IgD-negative memory B cell (primary cell): ENCODE measurements at regions not wholly inside any gene's neighbourhood (a gene's known extent, or its start where the extent isn't known, plus 50 kb on each side); places are given as distances from the start of the nearest gene placed in this dataset.
"Not testable (repeated sequence)": the region's sequence is repeated elsewhere in the genome, so short reads cannot be mapped to it uniquely, and the experiment has no call there.

Experiments used
- H3K27ac Mint-ChIP-seq, 3 donors: one replicate each; pipeline ENCODE4 v1.8.0; 2020 to 2022; ENCODE audit warnings: mild to moderate bottlenecking in 3 of 3, mixed read lengths in 3 of 3, moderate library complexity in 1 of 3
- H3K27me3 Mint-ChIP-seq: one replicate; pipeline ENCODE4 v1.8.0; 2021; ENCODE audit warnings: mixed read lengths
- H3K36me3 Mint-ChIP-seq: one replicate; pipeline ENCODE4 v1.8.0; 2020; ENCODE audit warnings: mild to moderate bottlenecking, mixed read lengths
- H3K4me1 Mint-ChIP-seq, 3 donors: one replicate each; pipeline ENCODE4 v1.8.0; 2020 to 2022; ENCODE audit warnings: mixed read lengths in 3 of 3, mild to moderate bottlenecking in 1 of 3
- H3K4me3 Mint-ChIP-seq, 4 donors: one replicate each; pipeline ENCODE4 v1.8.0; 2020 to 2022; ENCODE audit warnings: mild to moderate bottlenecking in 4 of 4, mixed read lengths in 4 of 4, moderate library complexity in 3 of 4
- H3K9me3 Mint-ChIP-seq, 3 donors: one replicate each; pipeline ENCODE4 v1.8.0; 2020 to 2021; ENCODE audit warnings: mixed read lengths in 3 of 3, mild to moderate bottlenecking in 1 of 3

GRCh38 chr1:149677359-149677758 is 93.7 kb downstream of the PPIAL4C start:
- H3K9me3 Mint-ChIP-seq, H3K4me1 Mint-ChIP-seq, H3K27me3 Mint-ChIP-seq, H3K36me3 Mint-ChIP-seq, H3K27ac Mint-ChIP-seq, H3K4me3 Mint-ChIP-seq: not testable (repeated sequence)

- not testable (repeated sequence) for H3K4me1 Mint-ChIP-seq, H3K9me3 Mint-ChIP-seq, H3K27me3 Mint-ChIP-seq, H3K36me3 Mint-ChIP-seq, H3K4me3 Mint-ChIP-seq, H3K27ac Mint-ChIP-seq
Measured at GRCh38 chr1:149686593-149687238, 95.8 kb upstream of the FCGR1A start.

DNA sequence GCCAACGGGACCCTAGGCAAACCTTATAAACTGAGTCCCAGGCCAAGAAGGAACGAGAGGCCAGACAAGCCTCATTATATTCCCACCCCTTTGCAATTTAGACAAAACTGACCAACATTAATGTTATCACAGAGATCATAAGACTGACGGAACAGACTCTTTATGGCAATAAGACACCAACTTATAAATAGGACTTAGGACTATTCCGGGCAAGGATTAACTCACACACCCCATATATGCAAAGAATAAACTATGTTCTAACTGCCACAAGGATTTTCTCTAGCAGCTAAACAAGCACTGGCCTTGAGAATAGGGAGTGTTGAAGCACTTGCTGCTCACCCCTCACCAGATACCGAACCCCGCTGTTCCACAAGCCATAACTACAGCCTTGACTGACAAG is 91.1 kb upstream of the FCGR1A start:
- H3K9me3 Mint-ChIP-seq, H3K4me1 Mint-ChIP-seq, H3K4me3 Mint-ChIP-seq, H3K27ac Mint-ChIP-seq, H3K27me3 Mint-ChIP-seq, H3K36me3 Mint-ChIP-seq: not testable (repeated sequence)

GRCh38 chr1:149692804-149693539 is 89.5 kb upstream of the FCGR1A start:
- not testable (repeated sequence) for H3K36me3 Mint-ChIP-seq, H3K27me3 Mint-ChIP-seq, H3K27ac Mint-ChIP-seq, H3K9me3 Mint-ChIP-seq, H3K4me3 Mint-ChIP-seq, H3K4me1 Mint-ChIP-seq

DNA sequence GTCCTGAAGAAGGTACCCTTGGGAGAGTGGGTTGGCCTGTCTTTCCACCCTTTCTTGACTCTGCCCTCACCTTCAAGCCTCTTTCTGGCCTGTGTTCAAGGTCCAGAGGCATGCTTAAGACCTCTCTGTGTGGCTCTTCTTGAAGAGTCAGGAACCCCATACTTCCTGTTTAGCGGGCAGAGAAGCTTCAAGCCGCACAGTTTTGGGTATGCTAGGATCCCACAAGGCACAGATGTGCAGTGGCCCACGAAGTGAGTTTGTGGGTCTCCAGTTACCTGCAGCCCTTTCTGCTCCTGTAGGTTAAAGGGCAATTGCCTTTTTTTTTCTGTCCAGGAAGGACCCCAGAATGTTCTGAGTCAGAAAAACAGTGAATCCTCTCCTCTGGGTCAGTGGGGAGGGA is 87.4 kb upstream of the FCGR1A start:
- not testable (repeated sequence) for H3K36me3 Mint-ChIP-seq, H3K4me1 Mint-ChIP-seq, H3K9me3 Mint-ChIP-seq, H3K27ac Mint-ChIP-seq, H3K4me3 Mint-ChIP-seq, H3K27me3 Mint-ChIP-seq

GRCh38 chr1:149700220-149700619 is 82.3 kb upstream of the FCGR1A start:
- not testable (repeated sequence) for H3K4me1 Mint-ChIP-seq, H3K9me3 Mint-ChIP-seq, H3K36me3 Mint-ChIP-seq, H3K27me3 Mint-ChIP-seq, H3K27ac Mint-ChIP-seq, H3K4me3 Mint-ChIP-seq

- not testable (repeated sequence) for H3K9me3 Mint-ChIP-seq, H3K27me3 Mint-ChIP-seq, H3K27ac Mint-ChIP-seq, H3K4me3 Mint-ChIP-seq, H3K36me3 Mint-ChIP-seq, H3K4me1 Mint-ChIP-seq
Measured at GRCh38 chr1:149700677-149701567, 81.6 kb upstream of the FCGR1A start.

- H3K36me3 Mint-ChIP-seq, H3K9me3 Mint-ChIP-seq, H3K27me3 Mint-ChIP-seq, H3K4me1 Mint-ChIP-seq: not testable (repeated sequence)
- Mint-ChIP-seq H3K27ac (peak overlapping the region; percentile 92 to 100 (median 99)), H3K4me3 (peak overlapping the region; percentile 83 to 100 (median 88))
Measured at GRCh38 chr1:149708192-149708853, 74.2 kb upstream of the FCGR1A start.

- not testable (repeated sequence) for H3K36me3 Mint-ChIP-seq, H3K27me3 Mint-ChIP-seq
Measured at GRCh38 chr1:149711651-149712050, 70.8 kb upstream of the FCGR1A start.

GRCh38 chr1:149712154-149712927 is 70.2 kb upstream of the FCGR1A start:
- H3K27ac Mint-ChIP-seq, result peak overlapping the region; percentile 89 to 97 (median 96)

More at GRCh38 chr1:149711651-149712050, 70.8 kb upstream of the FCGR1A start:
- not testable (repeated sequence) for H3K9me3 Mint-ChIP-seq, H3K4me1 Mint-ChIP-seq, H3K27ac Mint-ChIP-seq, H3K4me3 Mint-ChIP-seq

DNA sequence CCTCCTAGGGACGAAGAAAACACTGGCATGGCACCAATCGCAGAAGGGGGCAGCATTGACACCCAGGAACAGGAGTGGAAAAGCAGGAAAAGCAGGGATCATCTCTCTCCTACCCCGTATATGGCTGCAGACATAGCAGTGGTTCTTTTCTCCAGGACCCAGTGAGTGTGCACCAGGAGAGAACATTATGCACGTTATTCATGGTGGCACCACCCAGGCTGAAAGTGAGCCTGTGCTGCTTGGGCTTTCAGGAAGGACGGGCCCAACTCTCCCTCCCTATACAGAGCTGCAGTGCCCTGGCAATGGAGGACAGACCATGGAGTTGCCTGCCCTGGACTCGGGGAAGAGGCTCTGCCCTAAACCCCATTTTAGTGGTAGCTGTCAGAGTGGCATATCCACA is 69.0 kb upstream of the FCGR1A start:
- H3K4me3 Mint-ChIP-seq, H3K27ac Mint-ChIP-seq, H3K27me3 Mint-ChIP-seq, H3K9me3 Mint-ChIP-seq, H3K36me3 Mint-ChIP-seq, H3K4me1 Mint-ChIP-seq: not testable (repeated sequence)

More at GRCh38 chr1:149712154-149712927, 70.2 kb upstream of the FCGR1A start:
- H3K36me3 Mint-ChIP-seq, H3K27me3 Mint-ChIP-seq, H3K9me3 Mint-ChIP-seq, H3K4me1 Mint-ChIP-seq: not testable (repeated sequence)
- H3K4me3 Mint-ChIP-seq, result peak overlapping the region; percentile 59 to 84 (median 77)

DNA sequence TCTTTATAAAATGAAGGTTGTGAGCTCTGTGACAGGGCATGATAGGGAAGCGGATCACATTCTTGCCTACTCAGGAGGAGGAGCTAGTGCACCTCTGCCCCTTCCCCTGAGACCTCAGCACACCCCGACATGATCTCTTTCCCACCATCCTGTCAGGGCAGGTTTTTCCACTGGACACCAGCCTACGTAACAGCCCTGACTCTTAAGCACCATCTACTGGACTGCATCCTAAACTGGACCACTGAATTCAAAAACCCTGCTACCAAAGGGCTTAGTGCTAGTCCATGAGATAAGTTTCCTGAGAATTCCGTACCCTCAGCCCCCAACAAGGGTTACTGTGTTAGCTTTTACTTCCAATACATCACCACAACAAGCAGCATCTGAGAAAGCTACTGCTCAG is 68.5 kb upstream of the FCGR1A start:
- H3K27ac Mint-ChIP-seq, H3K4me3 Mint-ChIP-seq, H3K27me3 Mint-ChIP-seq, H3K9me3 Mint-ChIP-seq, H3K36me3 Mint-ChIP-seq, H3K4me1 Mint-ChIP-seq: not testable (repeated sequence)

DNA sequence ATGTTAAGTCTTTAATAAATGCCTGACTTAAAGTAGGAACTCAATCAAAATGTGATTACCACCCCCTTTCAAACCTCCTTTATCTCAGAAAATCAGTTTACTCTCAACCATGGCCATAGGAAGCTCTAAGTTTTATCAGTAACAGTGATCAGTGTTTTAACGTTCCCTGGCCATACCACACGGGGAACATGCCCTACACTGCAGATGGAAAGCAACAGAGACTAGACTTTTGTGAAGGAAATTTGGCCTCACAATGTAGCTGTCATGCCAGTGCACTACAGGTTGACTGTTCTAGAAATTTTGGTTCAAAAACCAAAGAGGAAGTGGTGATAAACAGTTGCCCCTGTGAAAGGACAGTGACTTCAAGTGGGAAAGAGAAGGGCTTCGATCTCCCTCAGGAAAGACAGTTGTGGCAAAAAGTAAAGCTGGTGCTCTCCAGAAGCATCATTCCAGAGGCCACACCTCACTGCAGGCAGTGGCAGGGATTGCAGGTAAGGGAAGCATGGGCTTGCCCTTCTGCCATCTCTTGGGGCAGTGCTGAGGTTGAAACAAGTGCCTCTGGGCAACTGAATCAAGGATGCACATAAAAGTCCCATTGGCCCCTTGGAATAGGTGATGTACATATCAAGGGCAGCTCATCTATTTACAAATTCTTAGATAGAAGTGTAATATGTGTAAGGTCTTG is 57.7 kb upstream of the FCGR1A start:
- H3K36me3 Mint-ChIP-seq, H3K4me3 Mint-ChIP-seq, H3K9me3 Mint-ChIP-seq, H3K27ac Mint-ChIP-seq, H3K27me3 Mint-ChIP-seq, H3K4me1 Mint-ChIP-seq: not testable (repeated sequence)

GRCh38 chr1:149726688-149727087 is 55.8 kb upstream of the FCGR1A start:
- H3K9me3 Mint-ChIP-seq, H3K27me3 Mint-ChIP-seq, H3K36me3 Mint-ChIP-seq, H3K4me1 Mint-ChIP-seq, H3K27ac Mint-ChIP-seq, H3K4me3 Mint-ChIP-seq: not testable (repeated sequence)
